SK-N-SH (cell line): ENCODE measurements at regions not wholly inside any gene's neighbourhood (a gene's known extent, or its start where the extent isn't known, plus 50 kb on each side); places are given as distances from the start of the nearest gene placed in this dataset.

Experiments used
- CTCF ChIP-seq: fragments of 200-600 bp; sonication (generic); IDR thresholded peaks from 2 replicates; pipeline ENCODE4 v1.6.1; 2017; ENCODE audit warnings: antibody characterized with exemption, mild to moderate bottlenecking, moderate library complexity
- EZH2phosphoT487 ChIP-seq: fragments of 200-600 bp; sonication (generic); IDR thresholded peaks from 2 replicates; pipeline ENCODE4 v1.6.1; 2017; ENCODE audit warnings: low read depth, mixed run types, mild to moderate bottlenecking, antibody characterized with exemption, moderate library complexity, borderline replicate concordance
- PBX3 ChIP-seq: IDR thresholded peaks from 2 replicates; pipeline ENCODE4; 2012
- POLR2AphosphoS5 ChIP-seq: IDR thresholded peaks from 2 replicates; pipeline ENCODE4 v1.6.1; 2012; ENCODE audit warnings: low read depth, low read length
- RCOR1 ChIP-seq: fragments of 150-350 bp; IDR thresholded peaks from 2 replicates; pipeline ENCODE4 v1.6.1; 2017; ENCODE audit warnings: antibody characterized with exemption, low read length
- TAF1 ChIP-seq: IDR thresholded peaks from 2 replicates; pipeline ENCODE4 v1.6.1; 2012; ENCODE audit warnings: low read depth, mild to moderate bottlenecking, low read length, moderate library complexity, borderline replicate concordance
- YY1 ChIP-seq: IDR thresholded peaks from 2 replicates; pipeline ENCODE4 v1.4.0; 2012; ENCODE audit warnings: low read depth, mild to moderate bottlenecking
- ZBTB33 ChIP-seq: IDR thresholded peaks from 2 replicates; pipeline ENCODE4 v1.4.0; 2012; ENCODE audit warnings: low read depth, borderline replicate concordance

- TF ChIP-seq POLR2AphosphoS5 (no peak), TAF1 (no peak), ZBTB33 (no peak), CTCF (no peak), YY1 (no peak), PBX3 (no peak), RCOR1 (no peak), EZH2phosphoT487 (no peak)
These were observed 221.2 kb downstream of the TLE1 start for GRCh38 chr9:81468084-81468595.
